GM04503 (cell line): ENCODE measurements at regions not wholly inside any gene's neighbourhood (a gene's known extent, or its start where the extent isn't known, plus 50 kb on each side); places are given as distances from the start of the nearest gene placed in this dataset.
A peak's percentile ranks its signal among the peaks of the same experiment; 100 is the strongest.
"Not testable (repeated sequence)": the region's sequence is repeated elsewhere in the genome, so short reads cannot be mapped to it uniquely, and the experiment has no call there.

Experiments used
- DNase-seq: peaks from one replicate; pipeline ENCODE4 v3.0.0-alpha.2; 2012; ENCODE audit warnings: low read depth

DNA sequence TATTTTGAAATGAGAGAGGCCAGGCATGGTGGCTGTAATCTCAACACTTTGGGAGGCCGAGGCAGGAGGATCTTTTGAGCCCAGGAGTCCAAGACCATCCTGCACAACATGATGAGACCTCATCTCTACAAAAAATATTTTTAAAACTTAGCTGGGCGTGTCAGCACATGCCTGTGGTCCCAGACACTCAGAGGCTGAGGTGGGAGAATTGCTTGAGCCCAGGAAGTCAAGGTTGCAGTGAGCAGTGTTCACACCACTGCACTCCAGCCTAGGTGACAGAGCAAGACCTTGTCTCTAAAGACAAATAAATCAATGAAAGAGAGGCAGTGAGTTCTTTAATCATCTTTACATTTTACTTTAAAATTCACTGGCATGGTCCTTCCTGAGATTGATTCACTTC, 124.5 kb downstream of the DUSP6 start:
- no peak for DNase-seq

DNA sequence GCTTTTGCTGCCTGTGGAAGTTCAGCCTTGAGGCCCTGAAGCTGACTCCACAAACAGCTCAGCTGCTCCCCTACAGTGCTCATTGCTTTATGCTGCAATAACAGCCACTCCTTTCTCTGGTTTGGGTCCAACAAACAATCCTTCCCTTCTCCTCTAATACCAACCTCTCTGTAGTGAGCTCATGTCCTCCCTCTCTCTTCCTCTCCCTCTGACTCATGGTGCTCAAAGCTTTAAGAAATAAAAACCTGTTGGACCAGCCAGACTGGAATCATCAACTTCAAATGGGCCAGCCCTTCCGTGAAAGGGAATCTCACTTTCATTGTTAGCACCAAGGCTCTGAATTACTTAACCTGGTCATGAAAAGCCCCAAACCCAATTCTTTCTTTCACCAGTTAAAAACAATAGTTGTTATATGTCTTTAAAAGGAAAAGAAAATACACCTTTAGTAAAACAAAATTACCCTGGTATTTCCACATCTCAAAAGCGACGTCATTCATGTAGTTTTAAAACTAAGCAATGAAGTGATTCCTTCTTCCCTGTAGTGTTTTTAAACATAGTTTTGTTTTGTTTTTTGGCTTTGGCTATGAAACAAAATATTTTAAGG, 126.4 kb downstream of the DUSP6 start:
- DNase-seq: peak; percentile 85

DNA sequence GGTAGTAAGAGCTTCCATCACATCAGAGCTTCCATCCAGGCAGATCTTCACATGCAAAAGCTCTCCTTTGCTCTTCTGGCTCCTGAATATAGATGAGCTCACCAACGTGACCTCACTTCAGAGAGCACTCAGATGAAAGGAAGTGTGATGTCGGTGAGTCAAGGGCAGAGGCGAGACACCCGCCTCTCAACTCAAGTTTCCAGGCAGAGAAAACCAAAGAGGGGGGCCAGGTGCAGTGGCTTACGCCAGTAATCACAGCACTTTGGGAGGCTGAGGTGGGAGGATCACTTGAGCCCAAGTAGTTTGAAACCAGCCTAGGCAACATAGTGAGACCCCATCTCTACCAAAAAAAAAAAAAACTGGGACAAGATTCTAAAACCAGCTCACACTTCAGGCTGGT, 126.9 kb downstream of the DUSP6 start:
- DNase-seq: no peak

DNA sequence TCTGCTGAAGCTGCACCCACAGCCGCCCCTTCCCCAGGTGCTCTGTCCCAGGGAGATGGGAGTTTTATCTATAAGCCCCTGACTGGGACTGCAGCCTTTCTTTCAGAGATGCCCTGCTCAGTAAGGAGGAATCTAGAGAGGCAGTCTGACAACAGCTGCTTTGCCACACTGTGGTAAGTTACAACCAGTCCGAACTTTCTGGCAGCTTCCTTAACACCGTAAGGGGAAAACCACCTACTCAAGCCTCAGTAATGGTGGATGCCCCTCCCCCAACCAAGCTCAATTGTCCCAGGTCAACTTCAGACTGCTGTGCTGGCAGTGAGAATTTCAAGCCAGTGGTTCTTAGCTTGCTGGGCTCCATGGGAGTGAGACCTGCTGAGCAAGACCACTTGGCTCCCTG, 129.7 kb downstream of the DUSP6 start:
- not testable (repeated sequence) for DNase-seq

DNA sequence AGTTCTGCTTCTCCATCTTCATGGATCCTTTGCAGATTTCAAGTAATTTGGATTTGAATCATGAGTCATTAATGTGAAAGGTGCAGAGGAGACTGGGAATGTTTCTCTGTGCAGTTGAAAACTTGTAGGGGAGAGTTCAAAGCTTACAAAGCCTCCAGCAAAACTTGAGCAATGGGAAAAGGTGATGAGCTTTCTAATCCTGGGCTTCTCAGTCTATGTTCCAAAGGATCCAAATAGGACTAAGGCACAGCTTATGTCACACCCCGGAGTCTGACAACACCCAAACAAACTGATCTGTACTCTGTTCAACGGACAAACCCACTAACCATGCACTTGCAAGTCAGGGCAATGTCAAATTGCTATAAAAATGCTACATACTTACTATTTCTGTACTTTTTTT, 134.8 kb downstream of the DUSP6 start:
- no peak for DNase-seq

DNA sequence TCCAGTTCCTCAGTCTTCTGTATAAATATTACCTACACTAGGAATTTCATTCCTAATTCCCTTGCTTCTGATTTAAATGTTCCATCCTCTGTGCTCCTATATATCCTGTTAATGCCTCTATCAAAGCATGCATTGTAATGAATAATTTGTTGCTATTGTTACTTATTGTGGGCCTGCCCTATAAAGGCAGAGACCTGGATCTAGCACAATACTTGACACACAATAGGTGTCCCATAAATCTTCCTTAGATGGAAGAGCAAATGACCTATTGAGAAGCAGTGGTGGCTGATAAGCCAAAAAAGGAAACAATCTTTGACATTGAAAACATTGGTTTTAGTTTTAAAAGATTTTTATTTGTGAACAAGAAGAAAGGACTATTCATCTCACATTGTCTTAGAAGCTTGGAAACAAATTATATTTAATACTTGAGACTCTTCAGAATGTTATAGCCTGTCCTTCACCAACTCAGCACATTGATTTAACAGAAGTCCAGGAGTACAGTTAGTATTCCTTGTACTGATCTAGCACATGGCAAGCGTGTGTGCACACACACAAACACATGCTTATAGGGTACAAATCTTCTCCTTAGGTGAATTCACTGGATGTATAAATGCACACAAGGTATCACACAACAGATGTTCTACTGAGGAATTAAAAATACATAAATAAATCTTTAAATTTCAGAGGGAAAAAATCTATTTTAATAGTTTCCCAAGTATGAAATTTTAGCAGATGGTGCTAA, 135.9 kb downstream of the DUSP6 start:
- DNase-seq: no peak

DNA sequence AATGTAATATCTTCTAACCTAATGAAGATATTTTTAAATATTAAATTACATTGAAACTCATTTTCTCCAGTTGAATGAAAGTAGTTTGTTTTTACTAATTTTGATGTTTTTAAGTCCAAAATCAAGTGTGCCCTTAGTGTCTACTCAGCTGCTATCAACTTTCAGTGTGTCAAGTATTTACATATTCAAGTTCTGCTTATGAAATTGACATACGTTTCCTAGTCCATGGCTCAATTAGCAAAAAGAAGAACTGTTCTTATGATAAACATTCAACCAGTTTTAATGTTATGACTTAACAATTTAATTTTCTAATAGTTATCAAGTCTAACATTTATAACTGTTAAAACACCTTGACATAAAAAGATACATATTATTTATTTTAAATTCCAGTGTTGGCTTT, 137.1 kb downstream of the DUSP6 start:
- no peak for DNase-seq

DNA sequence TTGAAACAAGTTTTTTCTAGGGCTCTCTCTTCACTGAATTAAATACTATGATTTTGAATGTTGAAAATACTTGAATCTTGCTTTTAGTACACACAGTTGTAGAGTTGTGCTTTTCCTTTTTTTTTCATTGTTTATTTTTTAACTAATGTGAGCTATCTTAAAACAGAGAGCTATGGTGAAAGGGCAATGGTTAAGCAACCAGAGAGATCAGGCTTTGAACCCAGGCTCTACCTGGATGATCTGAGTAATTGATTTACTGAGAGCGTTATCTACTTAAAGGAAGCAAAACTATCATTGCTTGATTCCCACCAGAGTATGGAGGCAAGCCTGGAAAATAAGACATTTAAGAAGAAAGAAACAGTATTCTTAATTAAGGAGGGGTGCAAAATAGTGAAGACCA, 138.6 kb downstream of the DUSP6 start:
- DNase-seq: no peak

DNA sequence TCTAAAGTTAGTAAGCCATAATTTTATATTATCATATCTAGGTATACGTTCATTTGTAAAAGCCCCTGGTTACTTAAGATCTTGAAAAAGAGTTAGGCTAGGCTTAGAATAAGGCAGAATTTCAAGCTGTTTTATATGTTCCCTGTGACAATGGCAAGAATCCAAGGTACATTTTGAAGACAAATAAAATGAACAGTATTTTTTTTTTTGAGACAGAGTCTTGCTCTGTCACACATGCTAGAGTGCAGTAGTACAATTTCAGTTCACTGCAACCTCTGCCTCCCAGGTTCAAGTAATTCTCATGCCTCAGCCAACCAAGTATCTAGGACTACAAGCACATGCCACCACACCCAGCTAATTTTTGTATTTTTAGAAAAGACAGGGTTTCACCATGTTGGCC, 139.2 kb downstream of the DUSP6 start:
- no peak for DNase-seq

DNA sequence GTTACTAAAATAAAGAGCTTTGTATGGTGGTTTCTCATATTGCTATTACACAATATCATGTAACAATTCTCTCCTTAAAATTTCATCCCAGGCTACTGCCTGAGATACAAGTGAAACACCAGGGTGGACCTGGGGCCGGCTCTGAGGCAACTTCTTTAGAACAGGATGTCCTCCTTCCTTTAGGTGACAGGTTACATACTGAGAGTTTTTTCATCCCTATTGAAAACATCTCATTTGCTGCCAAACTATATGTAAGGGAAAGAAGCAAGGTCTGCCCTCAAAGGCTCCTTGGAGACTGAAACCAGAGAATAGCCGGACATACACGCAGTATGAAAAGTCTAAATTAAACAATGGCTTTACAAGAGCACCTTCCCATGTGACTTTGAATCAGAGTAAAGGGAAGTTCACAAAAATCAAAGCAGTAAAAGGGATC, 139.9 kb downstream of the DUSP6 start:
- DNase-seq: no peak

DNA sequence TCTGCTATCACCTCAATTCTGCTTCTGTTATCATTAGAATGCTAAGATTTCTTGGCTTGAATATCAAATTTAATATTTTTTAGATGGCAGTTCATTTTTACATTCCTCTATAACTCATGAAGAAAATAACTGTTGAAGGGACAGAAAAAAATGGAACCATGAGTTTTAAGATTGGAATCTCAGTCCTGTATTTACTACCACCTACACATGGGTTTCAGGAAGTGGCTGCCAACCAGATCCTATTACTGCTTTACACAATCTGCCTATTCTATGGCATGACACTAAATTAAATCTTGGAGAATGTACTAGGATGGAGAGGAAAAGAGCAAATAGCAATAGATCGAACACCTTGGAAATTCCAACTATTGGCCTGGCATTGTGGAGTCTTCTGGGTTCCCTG, 140.8 kb downstream of the DUSP6 start:
- DNase-seq: no peak

DNA sequence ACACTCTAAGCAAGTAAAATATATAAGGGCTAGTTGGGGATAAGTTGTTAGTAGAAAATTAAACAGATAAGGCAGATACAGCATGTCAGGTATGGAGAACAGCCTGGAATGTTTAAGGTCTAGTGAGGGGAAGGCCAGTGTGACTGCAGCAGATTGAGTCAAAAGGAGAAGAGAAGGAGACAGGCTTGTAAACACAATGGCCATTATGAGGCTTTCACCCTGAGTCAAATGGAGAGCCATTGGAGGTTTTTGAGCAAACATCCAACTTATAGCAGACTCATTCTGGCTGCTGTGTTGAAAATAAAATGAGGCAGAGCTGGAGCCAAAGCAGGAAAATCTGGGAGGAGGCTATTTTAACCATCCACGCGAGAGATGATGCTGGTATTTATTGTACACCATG, 142.0 kb downstream of the DUSP6 start:
- no peak for DNase-seq

DNA sequence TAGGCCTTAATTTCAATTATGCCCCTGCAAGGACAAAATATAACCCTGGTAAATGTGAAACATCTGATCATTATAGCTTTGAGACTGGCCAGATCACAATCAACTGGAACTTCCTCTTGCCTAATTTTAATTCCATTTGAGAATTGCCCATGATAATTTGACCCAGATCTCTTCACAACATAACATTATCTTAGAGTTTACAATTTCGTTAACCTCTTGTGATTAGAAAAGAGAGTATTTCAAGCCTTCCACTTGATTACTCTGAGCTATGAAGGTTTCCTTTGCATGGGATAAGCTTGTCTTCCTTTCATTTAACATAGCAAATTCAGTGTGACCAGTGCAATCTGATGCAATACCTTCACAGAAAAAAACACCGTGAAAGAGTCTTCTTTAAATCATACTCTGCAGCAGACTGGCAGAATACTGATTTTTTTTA, 143.6 kb downstream of the DUSP6 start:
- peak; percentile 26 for DNase-seq

DNA sequence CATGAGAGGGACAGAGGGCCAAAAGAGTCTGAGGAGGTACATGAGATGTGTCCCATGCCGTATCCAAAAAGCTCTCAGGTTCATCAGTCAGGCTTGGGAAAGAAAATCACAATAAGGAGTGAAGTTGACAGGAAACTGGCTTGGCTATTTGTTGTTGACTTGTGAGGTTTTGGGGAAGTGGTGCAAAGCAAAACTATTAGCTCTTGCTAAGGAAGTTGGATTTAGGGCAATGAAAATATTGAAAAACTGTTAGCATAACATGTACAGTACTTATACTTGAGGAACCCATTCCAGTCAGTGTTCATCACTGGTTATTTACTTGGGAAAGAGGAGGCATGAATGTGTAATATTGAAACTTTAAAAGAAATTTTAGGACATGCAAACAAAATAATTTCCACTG, 145.9 kb downstream of the DUSP6 start:
- DNase-seq: no peak

DNA sequence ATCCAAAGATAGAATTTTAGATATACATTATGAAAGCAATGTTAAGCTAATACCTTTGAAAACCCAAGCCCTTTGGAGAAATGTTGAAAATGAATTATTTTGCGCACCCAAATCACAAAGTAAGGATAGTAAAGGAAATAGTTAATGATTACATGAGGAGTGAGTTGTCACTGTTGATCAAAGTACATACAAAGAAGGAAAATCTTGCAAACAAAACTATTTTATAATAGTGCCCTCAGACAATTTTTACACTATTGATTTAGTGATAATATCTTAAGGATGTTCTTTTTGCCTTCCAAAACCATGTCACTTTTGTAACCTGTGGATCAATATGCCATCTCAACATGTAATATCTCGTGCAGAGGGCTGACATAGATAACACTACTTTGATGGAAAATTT, 146.8 kb downstream of the DUSP6 start:
- no peak for DNase-seq

DNA sequence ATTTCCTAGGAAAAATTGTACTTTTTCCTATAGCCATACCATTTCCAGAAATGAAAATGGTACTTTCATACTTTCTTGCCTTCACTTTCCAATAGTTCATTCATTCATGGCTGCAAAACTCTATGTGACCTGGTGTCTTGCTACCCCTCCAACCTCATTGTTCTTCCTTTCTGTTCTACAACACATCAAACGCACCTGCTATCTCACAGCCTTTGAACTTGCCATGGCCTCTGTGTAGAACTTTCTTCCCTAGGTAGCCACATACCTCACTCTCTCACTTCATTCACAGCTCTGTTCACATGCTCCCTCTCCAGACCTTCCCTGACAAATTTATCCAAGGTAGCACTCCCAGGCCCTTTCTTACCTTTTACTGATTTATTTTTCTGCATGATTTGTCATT, 149.2 kb downstream of the DUSP6 start:
- no peak for DNase-seq

DNA sequence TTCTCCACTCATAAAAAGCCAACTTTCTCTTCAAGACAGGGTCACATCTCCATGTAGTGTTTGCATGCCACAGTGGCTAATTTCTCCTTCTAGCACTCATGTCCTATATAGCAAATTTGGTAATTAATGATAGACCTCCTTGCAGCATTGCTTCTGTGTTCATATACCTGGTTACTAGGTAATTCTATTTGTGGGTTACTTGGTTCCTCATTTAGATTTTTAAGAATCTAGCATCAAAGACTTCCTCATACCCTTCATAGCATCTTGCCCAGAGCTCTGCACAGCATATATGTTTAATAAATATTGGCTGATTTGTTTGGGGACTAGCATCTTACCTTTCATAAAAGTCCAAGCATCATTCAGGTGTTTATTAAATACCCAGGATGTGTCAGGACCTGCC, 152.1 kb downstream of the DUSP6 start:
- DNase-seq: no peak

DNA sequence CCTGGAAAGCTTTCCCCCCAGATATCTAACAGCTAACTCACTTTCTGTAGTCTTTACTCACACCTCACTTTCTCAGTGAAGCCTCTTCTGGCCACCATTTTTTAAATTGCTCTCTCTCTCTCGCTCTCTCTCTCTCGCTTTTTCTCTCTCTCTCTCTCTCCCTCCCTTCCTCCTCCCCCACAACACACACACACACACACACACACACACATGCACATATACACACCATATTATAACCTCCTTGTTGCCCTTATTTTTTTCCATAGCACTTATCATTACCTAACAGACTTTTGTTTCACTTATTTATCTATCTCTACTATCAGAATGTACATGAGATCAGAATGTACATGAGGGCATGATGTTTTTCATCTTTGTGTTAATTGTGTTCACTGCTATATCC, 156.8 kb downstream of the DUSP6 start:
- no peak for DNase-seq

DNA sequence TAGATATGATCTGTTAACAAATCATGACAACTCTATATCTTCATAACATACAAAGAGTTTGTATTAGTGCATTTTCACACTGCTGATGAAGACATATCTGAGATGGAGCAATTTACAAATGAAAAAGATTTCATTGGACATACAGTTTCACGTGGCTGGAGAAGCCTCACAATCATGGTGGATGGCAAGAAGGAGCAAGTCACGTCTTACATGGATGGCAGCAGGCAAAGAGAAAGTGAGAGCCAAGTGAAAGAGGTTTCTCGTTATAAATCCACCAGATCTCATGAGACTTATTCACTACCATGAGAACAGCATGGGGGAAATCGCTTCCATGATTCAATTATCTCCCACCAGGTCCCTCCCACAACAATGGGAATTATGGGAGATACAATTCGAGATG, 157.6 kb downstream of the DUSP6 start:
- DNase-seq: no peak

DNA sequence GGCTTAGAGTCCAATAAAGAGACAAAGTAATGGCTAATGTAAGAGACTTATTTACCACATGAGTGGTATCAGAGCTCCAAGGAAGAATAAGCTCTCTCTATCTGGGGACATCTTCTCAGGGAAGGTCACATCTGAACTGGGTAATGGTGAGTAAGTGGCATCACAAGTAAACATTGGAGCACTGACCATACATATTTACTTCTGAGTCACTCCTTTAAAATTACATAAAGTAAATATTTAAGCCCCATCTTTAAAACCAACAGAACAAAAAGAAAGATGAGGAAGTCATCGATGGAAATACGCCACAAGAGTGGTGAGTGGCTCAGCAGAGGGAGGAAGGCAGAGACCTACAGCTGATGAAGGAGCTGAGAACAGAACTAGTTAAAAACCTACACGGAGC, 159.9 kb downstream of the DUSP6 start:
- no peak for DNase-seq

DNA sequence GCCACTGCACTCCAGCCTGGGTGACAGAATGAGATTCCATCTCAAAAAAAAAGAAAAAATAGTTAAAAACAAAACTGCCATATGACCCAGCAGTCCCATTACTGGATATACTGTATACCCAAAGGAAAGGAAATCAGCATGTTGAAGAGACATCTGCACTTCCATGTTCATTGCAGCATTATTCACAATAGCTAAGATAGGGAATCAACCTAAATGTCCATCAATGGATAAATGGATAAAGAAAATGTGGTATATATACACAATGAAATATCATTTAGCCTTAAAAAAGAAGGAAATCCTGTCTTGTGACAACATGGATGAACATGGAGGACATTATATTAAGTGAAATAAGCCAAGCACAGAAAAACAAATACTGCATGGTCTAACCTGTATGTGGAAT, 160.7 kb downstream of the DUSP6 start:
- DNase-seq: not testable (repeated sequence)

DNA sequence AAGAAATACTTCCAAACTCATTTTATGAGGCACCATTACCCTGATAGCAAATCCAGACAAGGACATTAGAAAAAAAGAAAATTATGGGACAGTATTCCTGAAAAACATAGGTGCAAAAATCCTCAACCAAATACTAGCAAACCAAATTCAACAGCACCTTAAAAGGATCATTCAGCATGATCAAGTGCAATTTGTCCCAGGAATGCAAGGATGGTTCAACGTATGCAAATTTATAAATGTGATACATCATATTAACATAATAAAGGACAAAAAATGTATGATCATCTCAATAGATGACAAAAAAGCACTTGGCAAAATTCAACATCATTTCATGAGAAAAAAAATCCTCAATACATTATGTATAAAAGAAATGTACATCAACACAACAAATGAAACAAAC, 162.9 kb downstream of the DUSP6 start:
- no peak for DNase-seq

DNA sequence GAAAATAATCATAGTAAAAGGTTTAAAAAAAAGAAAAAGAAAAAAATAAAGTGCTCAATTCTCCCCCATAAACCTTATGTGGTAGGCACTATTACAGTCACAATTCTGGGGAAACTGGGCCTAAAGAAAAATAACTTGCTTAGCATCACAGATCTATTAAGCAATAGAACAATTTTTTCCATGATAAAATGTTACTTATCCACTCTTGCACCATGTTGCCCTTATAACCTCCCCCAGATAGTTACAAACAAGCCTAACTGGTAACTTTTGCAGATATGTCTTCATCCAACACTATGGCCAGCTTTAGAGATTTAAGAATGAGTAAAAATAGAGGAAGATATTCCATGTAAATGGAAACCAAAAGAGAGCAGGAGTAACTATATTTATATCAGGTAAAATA, 164.8 kb downstream of the DUSP6 start:
- no peak for DNase-seq

DNA sequence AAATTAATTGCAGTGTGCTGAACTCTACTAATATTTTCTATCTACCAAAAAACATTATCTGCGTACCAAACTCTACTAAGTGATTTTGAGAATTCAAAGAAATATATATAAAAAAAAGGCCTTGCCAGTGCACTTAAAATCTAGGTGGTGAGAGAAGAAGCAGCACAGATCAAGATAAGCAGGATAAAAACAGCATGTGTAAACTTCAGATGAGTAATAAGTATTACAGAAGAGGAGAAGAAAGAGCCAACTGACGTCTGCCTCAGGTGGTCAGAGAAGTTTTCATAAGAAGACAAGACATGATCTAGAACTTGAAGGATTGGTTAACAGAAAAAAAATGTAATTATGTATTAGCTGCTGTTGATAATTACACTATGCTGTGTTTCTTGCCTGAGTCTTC, 166.4 kb downstream of the DUSP6 start:
- DNase-seq: no peak
